ENCODE measurements at regions not wholly inside any gene's neighbourhood (a gene's known extent, or its start where the extent isn't known, plus 50 kb on each side); places are given as distances from the start of the nearest gene placed in this dataset.
"Not testable (repeated sequence)": the region's sequence is repeated elsewhere in the genome, so short reads cannot be mapped to it uniquely, and the experiment has no call there.

DNA sequence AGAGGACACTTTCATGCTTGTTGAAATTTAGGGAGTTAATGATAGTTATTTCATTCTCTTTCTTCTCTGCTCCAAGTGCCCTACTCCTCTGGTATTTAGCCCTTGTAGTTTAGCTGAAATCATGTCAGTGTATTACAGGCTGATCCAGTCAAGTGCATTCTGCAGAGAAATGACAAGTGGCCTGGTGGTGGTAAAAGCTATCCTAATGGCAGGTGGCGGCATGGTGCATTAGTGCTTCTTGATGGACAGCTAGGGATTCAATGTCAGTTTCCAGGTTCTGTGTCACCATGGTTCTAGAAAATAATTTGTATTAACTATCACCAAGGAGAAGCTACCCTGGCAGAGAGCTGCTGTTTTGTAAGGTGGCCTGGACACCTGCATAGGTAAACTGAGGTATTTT lies 90.0 kb upstream of the BNIP2 start:
- TF ChIP-seq, protein P1, sequence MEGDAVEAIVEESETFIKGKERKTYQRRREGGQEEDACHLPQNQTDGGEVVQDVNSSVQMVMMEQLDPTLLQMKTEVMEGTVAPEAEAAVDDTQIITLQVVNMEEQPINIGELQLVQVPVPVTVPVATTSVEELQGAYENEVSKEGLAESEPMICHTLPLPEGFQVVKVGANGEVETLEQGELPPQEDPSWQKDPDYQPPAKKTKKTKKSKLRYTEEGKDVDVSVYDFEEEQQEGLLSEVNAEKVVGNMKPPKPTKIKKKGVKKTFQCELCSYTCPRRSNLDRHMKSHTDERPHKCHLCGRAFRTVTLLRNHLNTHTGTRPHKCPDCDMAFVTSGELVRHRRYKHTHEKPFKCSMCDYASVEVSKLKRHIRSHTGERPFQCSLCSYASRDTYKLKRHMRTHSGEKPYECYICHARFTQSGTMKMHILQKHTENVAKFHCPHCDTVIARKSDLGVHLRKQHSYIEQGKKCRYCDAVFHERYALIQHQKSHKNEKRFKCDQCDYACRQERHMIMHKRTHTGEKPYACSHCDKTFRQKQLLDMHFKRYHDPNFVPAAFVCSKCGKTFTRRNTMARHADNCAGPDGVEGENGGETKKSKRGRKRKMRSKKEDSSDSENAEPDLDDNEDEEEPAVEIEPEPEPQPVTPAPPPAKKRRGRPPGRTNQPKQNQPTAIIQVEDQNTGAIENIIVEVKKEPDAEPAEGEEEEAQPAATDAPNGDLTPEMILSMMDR (IDR thresholded peaks at IDR 0.05; ENCODE audit: low read depth, low read length), result no peak
- DNase-seq (ENCODE audit: low read depth, low spot score), result no peak
- in situ Hi-C loops (cut with HindIII; ENCODE audit: low sequenced_read_pairs), result no loop called here
- no peak overlapping the region for H3K4me3 ChIP-seq (ENCODE audit: low read depth, low read length)

DNA sequence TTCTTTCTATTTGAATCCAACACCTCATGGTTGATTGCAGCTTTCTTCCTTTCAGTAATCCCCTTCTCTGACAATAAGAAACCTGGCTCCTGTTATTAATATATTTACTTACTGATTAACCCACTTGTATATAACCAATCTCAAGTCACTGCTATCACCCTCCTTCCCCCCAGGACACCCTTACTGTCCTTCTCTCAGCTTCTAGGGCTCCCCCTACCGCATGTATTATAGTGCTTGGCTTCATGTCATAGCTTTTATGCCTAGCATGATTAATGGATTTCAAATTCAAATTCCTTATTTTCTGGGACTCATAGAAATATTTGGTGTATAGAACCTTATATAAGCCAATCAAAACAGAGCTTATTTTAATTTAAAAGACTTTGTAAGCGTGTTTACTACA lies 75.7 kb upstream of the BNIP2 start:
- TF ChIP-seq, protein P1 (IDR thresholded peaks at IDR 0.05; ENCODE audit: low read depth, low read length), result no peak
- in situ Hi-C loops (cut with HindIII; ENCODE audit: low sequenced_read_pairs), result no loop called here
- H3K4me3 ChIP-seq (ENCODE audit: low read depth, low read length), result no peak overlapping the region
- DNase-seq (ENCODE audit: low read depth, low spot score), result no peak

DNA sequence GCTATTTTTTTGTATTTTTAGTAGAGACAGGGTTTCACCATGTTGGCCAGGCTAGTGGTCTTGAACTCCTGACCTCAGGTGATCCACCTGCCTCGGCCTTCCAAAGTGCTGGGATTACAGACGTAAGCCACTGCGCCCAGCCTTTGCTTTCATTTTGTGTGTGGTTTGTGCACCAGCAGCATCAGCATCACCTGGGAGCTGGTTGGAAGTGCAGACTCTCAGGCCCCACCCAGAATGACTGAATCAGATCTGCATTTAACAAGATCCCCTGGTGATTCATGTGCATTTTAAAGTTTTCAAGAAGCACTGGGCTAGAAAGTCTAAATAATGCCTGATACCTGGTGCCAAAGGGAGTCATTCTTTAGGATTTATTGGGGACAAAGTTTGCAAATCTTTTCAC lies 73.4 kb upstream of the BNIP2 start:
- no peak for DNase-seq (ENCODE audit: low read depth, low spot score)
- no peak overlapping the region for H3K4me3 ChIP-seq (ENCODE audit: low read depth, low read length)
- TF ChIP-seq, protein P1 (IDR thresholded peaks at IDR 0.05; ENCODE audit: low read depth, low read length), result no peak
- in situ Hi-C loops (cut with HindIII; ENCODE audit: low sequenced_read_pairs), result no loop called here

- DNase-seq (ENCODE audit: low read depth, low spot score); in situ Hi-C loops (cut with HindIII; ENCODE audit: low sequenced_read_pairs); H3K4me3 ChIP-seq (ENCODE audit: low read depth, low read length): not testable (repeated sequence)
Measured at GRCh38 chr15:59760256-59760655, 71.1 kb upstream of the BNIP2 start.

GRCh38 chr15:59751552-59752413 lies 62.7 kb upstream of the BNIP2 start:
- TF ChIP-seq, protein P1 (IDR thresholded peaks at IDR 0.05; ENCODE audit: low read depth, low read length), result peak; percentile 26
- in situ Hi-C loops (cut with HindIII; ENCODE audit: low sequenced_read_pairs), result no loop called here
- DNase-seq (ENCODE audit: low read depth, low spot score), result no peak
- H3K4me3 ChIP-seq (ENCODE audit: low read depth, low read length), result no peak overlapping the region

- in situ Hi-C loops (cut with HindIII; ENCODE audit: low sequenced_read_pairs), result no loop called here
- TF ChIP-seq, protein P1 (IDR thresholded peaks at IDR 0.05; ENCODE audit: low read depth, low read length), result no peak
- DNase-seq (ENCODE audit: low read depth, low spot score), result no peak
- H3K4me3 ChIP-seq (ENCODE audit: low read depth, low read length), result no peak overlapping the region
Measured at GRCh38 chr15:59746777-59747176, 57.7 kb upstream of the BNIP2 start.

- in situ Hi-C loops (cut with HindIII; ENCODE audit: low sequenced_read_pairs), result no loop called here
- DNase-seq (ENCODE audit: low read depth, low spot score), result peak; percentile 9
- H3K4me3 ChIP-seq (ENCODE audit: low read depth, low read length), result no peak overlapping the region
- TF ChIP-seq, protein P1 (IDR thresholded peaks at IDR 0.05; ENCODE audit: low read depth, low read length), result peak; percentile 25
Measured at GRCh38 chr15:59741274-59741906, 52.3 kb upstream of the BNIP2 start.

Measured in astrocyte of the spinal cord (primary cell).